Caco-2 (cell line): ENCODE measurements at regions not wholly inside any gene's neighbourhood (a gene's known extent, or its start where the extent isn't known, plus 50 kb on each side); places are given as distances from the start of the nearest gene placed in this dataset.

Experiments
- BruUV-seq: library from RNA; stranded (reverse); fragments of 400-500 nt; replicated peaks from 2 replicates; lab custom pipeline; 2021; lab: Mats Ljungman, UMichigan
- CTCF ChIA-PET: fragments of 300-600 bp; sonication (Branson Sonifier 250); formaldehyde crosslinking; loops from one replicate; lab custom pipeline; 2022; ENCODE audit warnings: antibody characterized with exemption; lab: Charles Lee
- POLR2A ChIA-PET: fragments of 300-600 bp; sonication (Branson Sonifier 250); formaldehyde crosslinking; loops from one replicate; lab custom pipeline; 2022; ENCODE audit warnings: antibody characterized with exemption; lab: Charles Lee
- DNase-seq, 2 experiments: peaks; one replicate each; pipeline versions ENCODE4 v3.0.0 to v3.0.0-alpha.2; 2020 to 2022
- H3K27me3 ChIP-seq: replicated peaks from 2 replicates; pipeline ENCODE4 v1.6.0; 2011; ENCODE audit warnings: low read length; ENCODE audit not compliant: control insufficient read depth, insufficient read depth
- H3K36me3 ChIP-seq: 2 replicates; pipeline ENCODE4 v1.5.1; 2011; ENCODE audit warnings: low read length; ENCODE audit not compliant: control insufficient read depth, insufficient read depth
- H3K4me1 ChIP-seq: fragments of 250-450 bp; sonication (Bioruptor Pico); 2 replicates; pipeline ENCODE4 v1.5.1; 2020; ENCODE audit warnings: mild to moderate bottlenecking
- H3K4me3 ChIP-seq: 2 replicates; pipeline ENCODE4 v1.5.1; 2011; ENCODE audit warnings: low read depth, mild to moderate bottlenecking, control low read depth, low read length
- H3K9me3 ChIP-seq: fragments of 250-450 bp; sonication (Bioruptor Pico); 2 replicates; pipeline ENCODE4 v1.5.1; 2020; ENCODE audit warnings: mild to moderate bottlenecking, moderate library complexity
- H3K27ac Mint-ChIP-seq: one replicate; pipeline ENCODE4 v1.8.0; 2022; ENCODE audit warnings: mixed read lengths; ENCODE audit not compliant: unreplicated experiment
- H3K27me3 Mint-ChIP-seq: one replicate; pipeline ENCODE4 v1.8.0; 2022; ENCODE audit warnings: mixed read lengths; ENCODE audit not compliant: insufficient read depth, unreplicated experiment
- H3K36me3 Mint-ChIP-seq: one replicate; pipeline ENCODE4 v1.8.0; 2022; ENCODE audit warnings: mild to moderate bottlenecking, mixed read lengths; ENCODE audit not compliant: insufficient read depth, unreplicated experiment
- H3K4me1 Mint-ChIP-seq: one replicate; pipeline ENCODE4 v1.8.0; 2022; ENCODE audit warnings: low read depth, mixed read lengths; ENCODE audit not compliant: unreplicated experiment
- H3K4me3 Mint-ChIP-seq: one replicate; pipeline ENCODE4 v1.8.0; 2022; ENCODE audit warnings: mild to moderate bottlenecking, moderate library complexity, mixed read lengths; ENCODE audit not compliant: unreplicated experiment
- H3K9me3 Mint-ChIP-seq: one replicate; pipeline ENCODE4 v1.8.0; 2022; ENCODE audit warnings: mixed read lengths; ENCODE audit not compliant: unreplicated experiment
- CTCF ChIP-seq, 2 experiments: fragments of 200-600 bp in 1 of 2; IDR thresholded peaks; 1 replicate in 1 of 2; 2 replicates in 1 of 2; pipeline versions ENCODE4 v1.5.1 to v1.8.0; 2011 to 2022; ENCODE audit warnings: antibody characterized with exemption in 1 of 2, control low read depth in 1 of 2, inconsistent platforms in 1 of 2, low read depth in 1 of 2, low read length in 1 of 2, mild to moderate bottlenecking in 1 of 2, moderate library complexity in 1 of 2; ENCODE audit not compliant: insufficient read depth in 1 of 2, severe bottlenecking in 1 of 2, unreplicated experiment in 1 of 2
- intact Hi-C: fragments of 100-400 bp; cut with micrococcal nuclease; formaldehyde crosslinking; loops from one replicate; pipeline ENCODE4 v1.10.0; 2022; ENCODE audit not compliant: unreplicated experiment

DNA sequence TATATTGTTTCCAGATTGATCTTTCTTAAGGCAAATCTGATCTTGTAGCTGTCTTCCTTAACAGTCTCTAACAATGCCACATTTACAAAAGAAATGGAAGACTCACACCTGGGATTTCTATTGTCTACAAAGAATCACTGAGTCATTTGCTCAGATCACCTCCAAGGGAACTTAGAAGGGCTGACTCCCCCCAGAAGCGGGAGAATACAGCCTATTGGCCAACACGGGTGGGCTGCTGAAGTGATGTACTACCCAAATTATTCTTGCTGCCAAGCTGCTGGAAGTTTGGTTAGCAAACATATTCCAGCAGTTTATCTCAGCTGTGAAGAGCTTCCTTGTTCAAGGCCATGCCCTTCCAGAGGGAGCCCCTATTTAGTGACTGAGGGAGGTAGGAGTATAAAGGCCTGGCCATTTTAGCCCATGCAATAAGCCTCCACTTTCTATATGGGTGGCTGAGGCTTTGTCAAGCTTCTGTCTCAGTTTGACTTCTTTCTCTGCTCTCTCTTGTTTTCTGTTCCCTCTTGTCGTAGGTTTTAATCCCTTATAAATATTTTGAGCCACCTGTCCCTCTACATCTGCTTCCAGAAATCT lies 379.4 kb downstream of the PRR16 start:
- H3K9me3 Mint-ChIP-seq = no peaks in the 10 kb centered on the region
- H3K9me3 ChIP-seq = no peaks in the 10 kb centered on the region; the same call in 1 of the 2 replicates
- H3K27ac Mint-ChIP-seq = no peak overlapping the region
- ChIA-PET CTCF (no interaction called here), POLR2A (no interaction called here)
- no peaks in the 10 kb centered on the region for H3K4me1 Mint-ChIP-seq
- no peak overlapping the region for H3K4me3 ChIP-seq
- BruUV-seq = no TSS peak
- H3K27me3 ChIP-seq = no peaks in the 10 kb centered on the region
- no peaks in the 10 kb centered on the region for H3K36me3 ChIP-seq
- TF ChIP-seq CTCF (IDR thresholded peaks at IDR 0.05; ENCODE audit: insufficient read depth in 1 of 2, low read depth in 1 of 2, low read length in 1 of 2, severe bottlenecking in 1 of 2, unreplicated experiment in 1 of 2) = no peak
- H3K27me3 Mint-ChIP-seq = no peaks in the 10 kb centered on the region
- no peaks in the 10 kb centered on the region for H3K36me3 Mint-ChIP-seq
- no peak overlapping the region for H3K4me3 Mint-ChIP-seq
- H3K4me1 ChIP-seq = no peaks in the 10 kb centered on the region
- intact Hi-C loops = no loop called here
- DNase-seq = no peak

DNA sequence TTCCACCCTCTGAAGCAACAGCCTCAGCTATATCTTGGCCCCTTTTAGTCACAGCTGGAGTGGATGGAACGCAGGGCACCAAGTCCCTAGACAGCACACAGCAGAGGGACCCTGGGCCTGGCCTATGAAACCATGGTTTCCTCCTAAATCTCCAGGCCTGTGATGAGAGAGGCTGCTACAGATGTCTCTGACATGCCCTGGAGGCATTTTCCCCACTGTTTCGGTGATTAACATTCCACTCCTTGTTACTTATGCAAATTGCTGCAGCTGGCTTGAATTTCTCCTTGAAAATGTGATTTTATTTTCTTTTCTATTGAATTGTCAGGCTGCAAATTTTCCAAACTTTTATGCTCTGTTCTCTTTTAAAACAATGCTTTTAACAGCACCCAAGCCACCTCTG lies 384.8 kb downstream of the PRR16 start:
- DNase-seq = no peak
- H3K36me3 Mint-ChIP-seq = no peaks in the 10 kb centered on the region
- Histone ChIP-seq H3K4me1 (no peaks in the 10 kb centered on the region), H3K9me3 (no peaks in the 10 kb centered on the region; the same call in 1 of the 2 replicates), H3K4me3 (no peak overlapping the region), H3K27me3 (no peaks in the 10 kb centered on the region), H3K36me3 (no peaks in the 10 kb centered on the region)
- H3K27ac Mint-ChIP-seq = no peak overlapping the region
- ChIA-PET CTCF (no interaction called here), POLR2A (no interaction called here)
- no TSS peak for BruUV-seq
- intact Hi-C loops = no loop called here
- no peaks in the 10 kb centered on the region for H3K27me3 Mint-ChIP-seq
- no peaks in the 10 kb centered on the region for H3K9me3 Mint-ChIP-seq
- no peak for TF ChIP-seq CTCF (IDR thresholded peaks at IDR 0.05; ENCODE audit: insufficient read depth in 1 of 2, low read depth in 1 of 2, low read length in 1 of 2, severe bottlenecking in 1 of 2, unreplicated experiment in 1 of 2)
- no peaks in the 10 kb centered on the region for H3K4me1 Mint-ChIP-seq
- H3K4me3 Mint-ChIP-seq = no peak overlapping the region

GRCh38 chr5:120852222-120852860 lies 388.2 kb downstream of the PRR16 start:
- no TSS peak for BruUV-seq
- intact Hi-C loops = no loop called here
- Mint-ChIP-seq H3K36me3 (no peaks in the 10 kb centered on the region), H3K4me1 (no peaks in the 10 kb centered on the region), H3K4me3 (no peak overlapping the region), H3K27me3 (no peaks in the 10 kb centered on the region), H3K27ac (no peak overlapping the region), H3K9me3 (no peaks in the 10 kb centered on the region)
- ChIA-PET POLR2A (no interaction called here), CTCF (no interaction called here)
- no peak for TF ChIP-seq CTCF (IDR thresholded peaks at IDR 0.05; ENCODE audit: insufficient read depth in 1 of 2, low read depth in 1 of 2, low read length in 1 of 2, severe bottlenecking in 1 of 2, unreplicated experiment in 1 of 2)
- H3K27me3 ChIP-seq = no peaks in the 10 kb centered on the region
- DNase-seq = no peak
- no peak overlapping the region for H3K4me3 ChIP-seq
- no peaks in the 10 kb centered on the region for H3K4me1 ChIP-seq
- no peaks in the 10 kb centered on the region for H3K36me3 ChIP-seq
- no peaks in the 10 kb centered on the region for H3K9me3 ChIP-seq
